KMS-11 (cell line): ENCODE measurements at regions not wholly inside any gene's neighbourhood (a gene's known extent, or its start where the extent isn't known, plus 50 kb on each side); places are given as distances from the start of the nearest gene placed in this dataset.

ENCODE experiments used
- H2AFZ ChIP-seq: fragments of 200-600 bp; sonication (generic); 2 replicates; pipeline ENCODE4 v1.6.1; 2016; ENCODE audit warnings: antibody characterized with exemption, mixed run types, low read depth
- H3K27ac ChIP-seq: fragments of 200-600 bp; sonication (generic); 2 replicates; pipeline ENCODE4 v1.6.1; 2016; ENCODE audit warnings: mild to moderate bottlenecking, mixed run types
- H3K27me3 ChIP-seq: fragments of 200-600 bp; sonication (generic); 2 replicates; pipeline ENCODE4 v1.6.1; 2017; ENCODE audit warnings: mild to moderate bottlenecking, low read depth, mixed run types, moderate library complexity; ENCODE audit not compliant: insufficient read depth
- H3K36me3 ChIP-seq: fragments of 200-600 bp; sonication (generic); 2 replicates; pipeline ENCODE4 v1.6.1; 2017; ENCODE audit warnings: mild to moderate bottlenecking, mixed run types; ENCODE audit not compliant: insufficient read depth
- H3K4me1 ChIP-seq: fragments of 200-600 bp; sonication (generic); 2 replicates; pipeline ENCODE4 v1.6.1; 2016; ENCODE audit warnings: mild to moderate bottlenecking, low read depth, mixed run types; ENCODE audit not compliant: poor library complexity, severe bottlenecking
- H3K4me2 ChIP-seq: fragments of 200-600 bp; sonication (generic); 2 replicates; pipeline ENCODE4 v1.7.0; 2016; ENCODE audit warnings: mild to moderate bottlenecking, mixed run types
- H3K4me3 ChIP-seq: fragments of 200-600 bp; sonication (generic); IDR thresholded peaks from 2 replicates; pipeline ENCODE4 v1.6.1; 2017; ENCODE audit warnings: low read depth, low read length, mixed read lengths; ENCODE audit not compliant: insufficient read depth
- H3K79me2 ChIP-seq: fragments of 200-600 bp; sonication (generic); 2 replicates; pipeline ENCODE4 v1.6.1; 2016; ENCODE audit warnings: low read depth, mixed run types; ENCODE audit not compliant: insufficient read depth
- H3K9ac ChIP-seq: fragments of 200-600 bp; sonication (generic); 2 replicates; pipeline ENCODE4 v1.6.1; 2016; ENCODE audit warnings: mild to moderate bottlenecking, mixed run types
- H4K20me1 ChIP-seq: fragments of 200-600 bp; sonication (generic); 2 replicates; pipeline ENCODE4 v1.6.1; 2016; ENCODE audit warnings: mild to moderate bottlenecking, mixed run types; ENCODE audit not compliant: insufficient read depth
- TF ChIP-seq, protein P1 (sequence below): fragments of 200-600 bp; sonication (generic); conservative IDR thresholded peaks from 2 replicates; pipeline ENCODE4 v1.6.1; 2017; ENCODE audit warnings: low read depth, mild to moderate bottlenecking, antibody characterized with exemption, low read length, moderate library complexity, mixed read lengths

DNA sequence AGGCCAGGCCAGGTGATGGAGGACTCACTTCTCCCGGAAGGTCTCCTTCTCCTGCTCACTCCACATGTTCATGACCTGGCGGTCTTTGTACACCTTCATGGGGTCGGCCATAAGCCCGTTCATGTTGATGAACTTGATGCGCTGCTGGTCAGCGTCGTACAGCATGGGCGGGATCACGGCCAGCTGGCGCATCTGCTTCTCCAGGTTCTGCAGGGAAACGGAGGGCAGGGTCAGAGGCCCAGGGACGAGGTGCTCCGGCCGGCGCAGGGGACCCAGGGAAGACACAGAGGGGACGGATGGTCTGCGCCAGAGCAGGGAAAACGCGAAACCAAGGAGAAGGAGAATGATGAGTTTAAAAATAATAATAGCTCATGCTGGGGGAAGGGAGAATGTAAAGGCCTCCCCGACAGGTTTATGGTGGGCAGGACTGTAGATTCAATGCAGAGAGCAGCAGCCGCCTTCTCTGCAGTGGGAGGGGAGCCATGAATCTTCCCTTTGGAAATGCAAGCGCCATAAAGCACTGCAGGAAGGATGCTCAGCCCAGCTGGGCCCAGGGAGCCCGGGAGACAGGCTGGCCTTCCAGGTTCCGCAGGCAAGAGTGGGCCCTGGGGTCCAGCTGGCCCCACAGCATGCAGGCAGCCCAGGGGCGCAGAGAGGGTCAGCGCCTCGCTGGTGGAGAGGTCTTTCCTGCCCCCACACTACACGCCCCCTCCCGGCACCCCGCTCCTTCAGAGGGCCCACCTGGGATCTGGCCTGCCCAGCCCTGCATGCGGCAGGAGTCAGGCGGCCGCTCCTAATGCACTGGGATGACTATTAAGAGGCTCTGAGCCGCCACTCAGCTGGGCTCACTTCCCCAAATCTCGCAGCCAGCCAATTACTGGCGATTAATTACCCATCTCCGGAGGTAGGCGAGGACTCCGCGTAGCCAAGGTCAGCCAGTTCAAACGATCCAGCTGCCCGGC is 132.0 kb downstream of the RFLNA start:
- no peak overlapping the region for H3K27ac ChIP-seq
- H4K20me1 ChIP-seq, result no peaks in the 10 kb centered on the region
- no peak overlapping the region for H3K9ac ChIP-seq
- no peaks in the 10 kb centered on the region for H3K4me1 ChIP-seq
- no peak overlapping the region for H3K4me3 ChIP-seq
- no peak overlapping the region for H3K4me2 ChIP-seq
- no peaks in the 10 kb centered on the region for H3K36me3 ChIP-seq
- no peaks in the 10 kb centered on the region for H3K27me3 ChIP-seq
- no peak overlapping the region for H2AFZ ChIP-seq
- TF ChIP-seq, protein P1, sequence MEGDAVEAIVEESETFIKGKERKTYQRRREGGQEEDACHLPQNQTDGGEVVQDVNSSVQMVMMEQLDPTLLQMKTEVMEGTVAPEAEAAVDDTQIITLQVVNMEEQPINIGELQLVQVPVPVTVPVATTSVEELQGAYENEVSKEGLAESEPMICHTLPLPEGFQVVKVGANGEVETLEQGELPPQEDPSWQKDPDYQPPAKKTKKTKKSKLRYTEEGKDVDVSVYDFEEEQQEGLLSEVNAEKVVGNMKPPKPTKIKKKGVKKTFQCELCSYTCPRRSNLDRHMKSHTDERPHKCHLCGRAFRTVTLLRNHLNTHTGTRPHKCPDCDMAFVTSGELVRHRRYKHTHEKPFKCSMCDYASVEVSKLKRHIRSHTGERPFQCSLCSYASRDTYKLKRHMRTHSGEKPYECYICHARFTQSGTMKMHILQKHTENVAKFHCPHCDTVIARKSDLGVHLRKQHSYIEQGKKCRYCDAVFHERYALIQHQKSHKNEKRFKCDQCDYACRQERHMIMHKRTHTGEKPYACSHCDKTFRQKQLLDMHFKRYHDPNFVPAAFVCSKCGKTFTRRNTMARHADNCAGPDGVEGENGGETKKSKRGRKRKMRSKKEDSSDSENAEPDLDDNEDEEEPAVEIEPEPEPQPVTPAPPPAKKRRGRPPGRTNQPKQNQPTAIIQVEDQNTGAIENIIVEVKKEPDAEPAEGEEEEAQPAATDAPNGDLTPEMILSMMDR, result no peak
- no peaks in the 10 kb centered on the region for H3K79me2 ChIP-seq

DNA sequence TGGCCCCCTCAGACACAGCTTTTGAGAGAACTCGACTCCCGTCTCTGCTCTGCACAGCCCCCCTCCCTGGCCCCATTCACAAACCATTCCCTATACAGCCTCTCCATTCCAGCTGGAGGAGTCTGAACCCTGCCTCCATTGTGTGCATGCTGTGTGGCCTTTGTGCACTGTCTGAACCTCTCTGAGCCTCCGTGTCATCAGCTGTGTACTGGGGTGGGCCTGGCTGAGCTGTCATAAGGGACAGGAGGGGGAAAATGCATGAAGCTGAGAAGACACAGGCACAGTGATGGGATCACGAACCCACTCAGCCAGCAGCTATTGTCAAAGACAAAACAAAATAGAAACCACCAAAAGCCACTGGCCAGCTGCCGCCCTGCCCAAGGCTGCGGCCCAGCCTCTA is 130.8 kb downstream of the RFLNA start:
- no peak overlapping the region for H3K4me2 ChIP-seq
- no peaks in the 10 kb centered on the region for H3K27me3 ChIP-seq
- no peaks in the 10 kb centered on the region for H3K4me1 ChIP-seq
- H3K36me3 ChIP-seq, result no peaks in the 10 kb centered on the region
- H2AFZ ChIP-seq, result no peak overlapping the region
- no peak overlapping the region for H3K9ac ChIP-seq
- no peak overlapping the region for H3K4me3 ChIP-seq
- no peak overlapping the region for H3K27ac ChIP-seq
- H4K20me1 ChIP-seq, result no peaks in the 10 kb centered on the region
- TF ChIP-seq, protein P1, result no peak
- H3K79me2 ChIP-seq, result no peaks in the 10 kb centered on the region

DNA sequence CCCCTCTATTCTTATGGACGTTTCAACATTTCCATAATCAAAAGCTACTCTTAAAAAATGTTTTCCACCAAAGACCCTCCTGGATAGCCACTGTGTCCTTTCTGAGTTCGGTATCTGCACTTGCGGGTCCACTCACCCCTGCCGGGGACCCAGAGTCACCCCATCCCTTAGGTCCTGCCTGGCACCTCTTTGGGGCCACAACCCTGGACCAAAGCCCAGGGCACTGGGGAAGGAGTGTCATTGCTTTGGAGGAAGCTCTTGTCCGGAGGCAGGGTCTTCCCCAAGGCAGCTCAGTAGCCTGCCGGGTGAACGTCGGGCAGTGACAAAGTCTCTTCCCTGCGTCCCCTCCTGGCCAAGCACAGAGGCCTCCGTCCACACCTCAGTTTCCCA is 129.6 kb downstream of the RFLNA start:
- H3K27ac ChIP-seq, result no peak overlapping the region
- H3K4me1 ChIP-seq, result no peaks in the 10 kb centered on the region
- no peaks in the 10 kb centered on the region for H3K27me3 ChIP-seq
- H4K20me1 ChIP-seq, result no peaks in the 10 kb centered on the region
- H2AFZ ChIP-seq, result no peak overlapping the region
- TF ChIP-seq, protein P1, result no peak
- H3K36me3 ChIP-seq, result no peaks in the 10 kb centered on the region
- H3K9ac ChIP-seq, result no peak overlapping the region
- H3K4me3 ChIP-seq, result no peak overlapping the region
- H3K79me2 ChIP-seq, result no peaks in the 10 kb centered on the region
- H3K4me2 ChIP-seq, result no peak overlapping the region

DNA sequence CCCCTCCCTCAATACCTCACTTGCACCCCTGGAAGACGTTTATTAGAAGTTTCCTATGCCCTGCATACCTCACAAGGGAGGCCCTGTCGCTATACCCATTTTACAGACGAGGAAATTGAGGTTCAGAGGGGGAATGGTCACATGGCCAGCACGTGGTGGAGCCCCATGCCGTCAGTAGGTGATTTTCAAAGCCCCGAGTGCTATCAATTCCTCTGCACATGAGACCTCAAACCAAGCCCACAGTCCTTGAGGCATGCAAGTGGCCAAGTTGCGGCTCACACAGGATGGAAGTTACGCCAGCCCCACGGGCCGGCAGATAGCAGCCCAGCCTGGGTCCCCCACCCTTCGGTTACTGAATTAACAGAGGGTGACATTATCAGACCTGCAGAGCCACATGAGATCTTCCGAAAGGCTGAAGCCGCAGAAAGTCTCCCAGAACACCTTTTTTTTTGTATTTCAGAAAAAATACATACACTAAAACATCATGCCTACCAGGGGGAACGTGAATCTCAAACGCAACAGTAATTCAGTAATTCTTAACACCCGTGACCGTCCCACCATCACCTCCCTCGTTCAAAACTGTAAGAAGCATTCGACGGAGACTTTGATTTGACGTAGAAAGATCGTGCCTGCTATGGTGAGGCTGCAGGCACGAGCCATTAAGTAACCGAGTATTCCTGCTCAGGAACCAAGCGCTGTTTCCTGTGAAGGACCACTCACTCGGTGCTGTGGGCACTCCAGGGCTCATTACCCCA is 129.0 kb downstream of the RFLNA start:
- H3K9ac ChIP-seq, result no peak overlapping the region
- TF ChIP-seq, protein P1, result no peak
- H3K4me3 ChIP-seq, result no peak overlapping the region
- no peak overlapping the region for H3K27ac ChIP-seq
- H3K4me2 ChIP-seq, result no peak overlapping the region
- no peaks in the 10 kb centered on the region for H3K27me3 ChIP-seq
- no peak overlapping the region for H2AFZ ChIP-seq
- no peaks in the 10 kb centered on the region for H4K20me1 ChIP-seq
- no peaks in the 10 kb centered on the region for H3K36me3 ChIP-seq
- no peaks in the 10 kb centered on the region for H3K4me1 ChIP-seq
- no peaks in the 10 kb centered on the region for H3K79me2 ChIP-seq
